NCI-H2196 (cell line): ENCODE measurements at regions not wholly inside any gene's neighbourhood (a gene's known extent, or its start where the extent isn't known, plus 50 kb on each side); places are given as distances from the start of the nearest gene placed in this dataset.

Experiments
- DNase-seq: peaks from one replicate; lab custom pipeline; 2025; ENCODE audit not compliant: unreplicated experiment; lab: John Stamatoyannopoulos, UW

- no peak for DNase-seq
Observed at GRCh38 chr18:45467293-45467692, 148.0 kb upstream of the SLC14A2 start.

DNA sequence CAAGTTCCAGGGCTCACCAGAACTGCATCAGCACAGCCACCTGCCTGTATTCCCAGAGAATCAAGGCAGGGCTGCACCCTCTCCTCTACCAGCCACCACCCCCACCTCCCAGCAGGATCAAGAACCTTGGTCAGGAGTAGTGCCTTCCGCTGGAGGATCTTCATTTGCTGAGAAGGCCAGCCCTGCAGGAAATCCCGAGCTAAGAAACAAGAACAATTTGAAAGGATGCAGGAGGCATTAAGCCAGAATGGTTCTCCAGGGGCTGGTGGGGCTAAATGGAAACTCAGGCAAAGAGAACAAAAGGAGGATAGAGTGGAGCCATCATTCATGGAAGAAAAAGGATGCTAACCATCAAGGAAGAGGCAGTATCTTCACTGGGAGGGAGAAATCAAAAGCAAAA lies 147.3 kb upstream of the SLC14A2 start:
- DNase-seq, result no peak

GRCh38 chr18:45478889-45479288 lies 136.4 kb upstream of the SLC14A2 start:
- DNase-seq, result no peak

- no peak for DNase-seq
Observed at GRCh38 chr18:45480219-45481015, 134.9 kb upstream of the SLC14A2 start.

DNA sequence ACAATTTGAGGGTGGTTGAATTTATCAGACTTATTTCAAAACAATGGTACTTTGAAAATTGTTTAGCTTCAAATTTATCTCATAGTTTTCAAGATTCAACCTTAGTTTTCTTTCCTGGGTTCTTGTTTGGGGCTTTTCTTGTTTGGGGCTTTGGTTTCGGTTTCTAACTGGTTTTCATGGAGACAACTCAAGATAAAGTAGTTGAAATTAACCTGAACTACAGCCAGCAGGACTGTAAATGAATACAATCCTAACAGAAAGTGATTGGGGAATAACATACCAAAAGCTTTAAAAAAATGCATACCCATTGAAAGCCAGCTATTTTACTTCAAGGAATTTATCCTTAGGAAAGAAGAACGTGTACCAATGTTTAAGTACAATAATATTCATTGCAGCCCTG lies 133.5 kb upstream of the SLC14A2 start:
- no peak for DNase-seq

DNA sequence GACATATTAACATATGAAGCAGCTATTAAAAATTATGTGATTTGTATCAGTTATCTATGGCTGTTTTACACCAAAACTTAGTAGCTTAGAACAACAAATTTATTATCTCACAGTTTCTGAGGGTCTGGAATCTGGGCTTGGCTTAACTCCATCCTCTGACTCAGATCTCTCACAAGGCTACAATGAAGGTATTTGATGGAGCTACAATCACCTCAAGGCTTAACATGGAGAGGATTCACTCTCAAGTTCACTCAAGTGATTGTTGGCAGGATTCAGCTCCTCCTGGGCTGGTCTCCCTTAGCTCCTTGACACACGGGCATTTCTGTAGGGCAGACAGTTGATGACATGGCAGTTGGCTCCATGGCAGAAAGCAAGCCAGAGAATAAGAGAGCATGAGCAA lies 133.0 kb upstream of the SLC14A2 start:
- DNase-seq, result no peak

- no peak for DNase-seq
Observed at GRCh38 chr18:45487581-45487980, 127.7 kb upstream of the SLC14A2 start.

- DNase-seq, result no peak
Observed at GRCh38 chr18:45488645-45489044, 126.6 kb upstream of the SLC14A2 start.

DNA sequence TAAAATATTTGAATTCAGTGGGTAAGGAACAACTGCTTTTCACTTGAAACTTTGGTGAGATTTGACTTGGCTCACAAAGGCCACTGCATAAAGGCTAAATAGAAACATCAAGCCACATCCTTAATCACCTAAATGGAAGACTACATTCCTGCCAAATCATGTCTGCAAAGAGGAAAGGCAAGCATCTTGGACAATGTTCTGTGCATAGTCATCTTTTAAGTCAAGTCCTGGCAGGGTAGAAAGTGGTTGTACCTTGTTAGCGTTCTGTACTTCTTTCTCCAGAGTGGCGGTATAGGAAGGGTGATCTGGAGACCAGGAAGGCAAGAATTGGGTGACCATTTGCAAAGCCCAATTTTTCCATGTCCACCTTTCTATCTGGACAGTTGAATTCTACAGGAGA lies 121.4 kb upstream of the SLC14A2 start:
- DNase-seq, result no peak

DNA sequence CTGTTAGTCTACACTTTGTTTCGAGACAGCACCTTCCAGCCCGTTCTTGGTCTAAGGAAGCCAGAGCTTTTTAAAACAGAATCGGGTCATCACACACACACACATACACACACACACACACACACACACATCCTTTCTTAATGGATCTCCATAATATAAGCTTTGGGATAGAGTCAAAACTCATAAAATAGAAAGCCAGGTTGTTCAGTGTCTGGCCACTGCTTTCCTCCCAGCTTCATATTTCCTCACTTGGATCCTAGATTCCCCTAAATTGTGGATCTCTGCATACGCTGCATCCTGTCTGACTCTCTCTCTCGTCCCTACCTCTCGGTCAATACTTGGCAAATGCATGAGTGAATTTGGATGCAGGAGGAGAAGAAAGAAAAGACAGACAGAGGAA lies 120.5 kb upstream of the SLC14A2 start:
- DNase-seq, result no peak

- no peak for DNase-seq
Observed at GRCh38 chr18:45496741-45497140, 118.5 kb upstream of the SLC14A2 start.

GRCh38 chr18:45497595-45498286 lies 117.5 kb upstream of the SLC14A2 start:
- DNase-seq, result no peak

GRCh38 chr18:45498287-45498658 lies 117.0 kb upstream of the SLC14A2 start:
- no peak for DNase-seq

DNA sequence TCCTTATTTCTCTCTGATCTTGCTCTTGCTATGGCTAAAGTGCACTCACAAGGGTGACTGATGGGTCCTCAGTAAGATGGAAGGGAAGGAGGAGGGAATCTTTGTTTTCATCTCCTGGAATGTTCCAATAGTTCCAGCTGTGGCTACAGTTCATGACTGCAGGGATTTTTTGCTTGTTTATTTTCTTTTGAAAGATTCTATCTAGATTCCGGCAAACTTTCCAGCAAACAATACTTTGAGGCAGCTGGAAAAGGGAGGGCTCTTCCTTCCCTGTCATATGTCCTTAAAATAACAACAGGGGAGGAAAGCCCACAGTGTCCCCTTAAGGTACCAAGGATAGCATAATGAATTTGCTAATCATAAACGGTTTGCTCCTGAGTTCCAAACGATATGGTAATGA lies 111.3 kb upstream of the SLC14A2 start:
- no peak for DNase-seq

DNA sequence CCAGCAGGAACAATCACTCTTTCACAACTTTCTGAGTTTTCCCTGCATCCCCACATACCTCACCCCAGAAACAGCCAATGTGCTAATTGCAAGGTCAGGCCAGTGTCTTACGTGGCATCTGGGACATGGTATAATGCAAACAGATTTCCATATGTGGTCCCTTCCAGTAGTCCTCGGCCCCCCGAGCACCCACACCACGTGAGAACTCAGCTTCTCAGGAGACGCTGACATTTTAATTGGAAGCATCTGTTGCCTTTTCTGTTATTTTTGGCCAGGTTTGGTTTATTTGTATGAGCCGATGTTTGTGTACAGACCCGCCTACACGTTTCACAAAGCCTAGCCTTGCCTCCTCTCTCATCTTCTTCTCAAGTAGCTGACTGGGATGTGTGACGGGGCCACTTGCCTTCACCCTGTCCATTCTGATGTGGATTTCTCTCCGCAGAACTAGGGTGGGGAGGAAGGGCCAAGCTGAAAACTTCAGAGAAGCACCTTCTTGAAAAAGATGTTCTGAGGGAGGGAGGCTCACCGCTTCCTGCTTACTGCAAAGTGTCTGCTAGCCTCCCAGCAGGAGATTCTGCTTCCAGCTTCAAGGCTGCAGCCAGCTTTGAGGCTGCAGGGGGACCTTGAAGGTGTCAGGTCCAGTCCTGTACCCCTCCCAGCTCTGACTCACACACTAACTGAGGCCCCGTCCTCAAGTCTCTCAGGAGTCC lies 109.6 kb upstream of the SLC14A2 start:
- no peak for DNase-seq

DNA sequence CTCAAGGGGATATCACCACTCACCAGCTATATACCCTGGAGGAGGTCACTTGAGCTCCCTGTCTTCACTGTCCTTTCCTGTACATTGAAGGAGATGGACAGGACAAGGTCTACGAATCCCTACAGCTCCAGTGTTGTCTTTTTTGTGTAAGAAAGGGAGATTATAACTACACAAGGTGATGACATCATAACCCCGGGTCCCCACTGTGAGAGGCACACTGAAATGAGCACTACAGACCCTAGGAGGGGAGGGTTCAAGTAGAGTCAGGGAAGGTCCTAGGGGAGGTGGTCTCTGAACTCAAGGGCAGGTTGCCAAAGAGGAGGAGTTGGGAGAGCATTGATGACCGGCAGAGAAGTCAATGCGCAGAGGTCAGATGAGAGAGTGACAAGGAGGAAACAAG lies 108.3 kb upstream of the SLC14A2 start:
- DNase-seq, result no peak

GRCh38 chr18:45509535-45509934 lies 105.7 kb upstream of the SLC14A2 start:
- DNase-seq, result no peak

GRCh38 chr18:45510656-45511055 lies 104.6 kb upstream of the SLC14A2 start:
- DNase-seq, result no peak

DNA sequence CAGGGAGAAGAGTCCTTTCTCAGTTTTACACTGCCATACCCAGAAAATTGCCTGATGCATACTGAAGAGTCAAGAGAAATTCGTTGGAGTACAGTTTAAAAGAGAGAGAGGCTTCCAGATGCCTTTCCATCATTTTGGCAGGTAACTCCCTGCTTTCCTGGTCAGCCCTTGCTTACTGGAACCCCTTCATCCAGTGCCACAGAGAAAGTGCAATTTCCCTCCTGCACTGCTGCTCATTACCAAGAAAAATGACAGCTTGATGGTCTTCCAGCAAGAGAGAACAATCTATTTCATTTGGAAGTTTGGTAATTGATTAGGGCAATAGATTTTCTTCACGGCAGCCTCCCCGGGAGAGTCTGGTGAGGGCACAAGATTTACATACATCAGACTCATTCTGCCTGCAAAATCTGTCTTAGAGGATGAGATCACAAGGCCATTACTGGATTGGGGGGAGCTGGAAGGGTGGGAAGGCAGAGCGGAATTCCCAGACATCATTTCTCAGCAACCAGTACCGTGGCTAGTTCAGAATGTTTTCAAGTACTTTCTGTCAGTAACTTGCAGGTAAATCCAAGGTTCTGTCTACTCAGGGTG lies 102.8 kb upstream of the SLC14A2 start:
- no peak for DNase-seq

- no peak for DNase-seq
Observed at GRCh38 chr18:45517181-45517741, 98.0 kb upstream of the SLC14A2 start.
